Immature natural killer cell (primary cell): ENCODE measurements at regions not wholly inside any gene's neighbourhood (a gene's known extent, or its start where the extent isn't known, plus 50 kb on each side); places are given as distances from the start of the nearest gene placed in this dataset.
"Not testable (repeated sequence)": the region's sequence is repeated elsewhere in the genome, so short reads cannot be mapped to it uniquely, and the experiment has no call there.

ENCODE experiments used
- DNase-seq, 3 donors: peaks; one replicate each; pipeline ENCODE4 v3.0.0; 2022; ENCODE audit warnings: mixed read lengths in 1 of 3
- H3K27ac Mint-ChIP-seq, 6 donors: one replicate each; pipeline ENCODE4 v1.8.0; 2020; ENCODE audit warnings: mixed read lengths in 6 of 6, mild to moderate bottlenecking in 5 of 6, inconsistent platforms in 4 of 6, moderate library complexity in 3 of 6
- H3K27me3 Mint-ChIP-seq, 3 donors: one replicate each; pipeline ENCODE4 v1.8.0; 2020 to 2021; ENCODE audit warnings: low read depth in 3 of 3, mild to moderate bottlenecking in 3 of 3, mixed read lengths in 3 of 3, moderate library complexity in 3 of 3, inconsistent platforms in 1 of 3
- H3K36me3 Mint-ChIP-seq, 3 donors: one replicate each; pipeline ENCODE4 v1.8.0; 2020; ENCODE audit warnings: mixed read lengths in 3 of 3, inconsistent platforms in 2 of 3, mild to moderate bottlenecking in 2 of 3
- H3K4me1 Mint-ChIP-seq, 2 donors: one replicate each; pipeline ENCODE4 v1.8.0; 2020; ENCODE audit warnings: inconsistent platforms in 2 of 2, mild to moderate bottlenecking in 2 of 2, mixed read lengths in 2 of 2, moderate library complexity in 1 of 2
- H3K4me3 Mint-ChIP-seq, 5 donors: one replicate each; pipeline ENCODE4 v1.8.0; 2020; ENCODE audit warnings: mild to moderate bottlenecking in 5 of 5, mixed read lengths in 5 of 5, inconsistent platforms in 3 of 5, moderate library complexity in 3 of 5
- H3K9me3 Mint-ChIP-seq, 6 donors: one replicate each; pipeline ENCODE4 v1.8.0; 2020; ENCODE audit warnings: mild to moderate bottlenecking in 6 of 6, mixed read lengths in 6 of 6, inconsistent platforms in 4 of 6, moderate library complexity in 3 of 6

GRCh38 chr9:13026956-13027355 is 252.1 kb downstream of the LURAP1L start:
- H3K4me1 Mint-ChIP-seq: no peaks in the 10 kb centered on the region
- peak overlapping the region in 1 of 6 donors; percentile 24 for H3K27ac Mint-ChIP-seq
- no peak overlapping the region for H3K4me3 Mint-ChIP-seq
- no peak for DNase-seq
- peaks cover 11 to 47% (median 26%) of the 10 kb centered on the region in 6 donors for H3K9me3 Mint-ChIP-seq
- peaks cover 0 to 1% (median 0%) of the 10 kb centered on the region in 3 donors for H3K27me3 Mint-ChIP-seq
- no peaks in the 10 kb centered on the region for H3K36me3 Mint-ChIP-seq

- H3K4me3 Mint-ChIP-seq: no peak overlapping the region
- H3K27me3 Mint-ChIP-seq: peaks cover 0 to 1% (median 0%) of the 10 kb centered on the region in 3 donors
- DNase-seq: no peak
- no peaks in the 10 kb centered on the region for H3K4me1 Mint-ChIP-seq
- peaks cover 11 to 43% (median 21%) of the 10 kb centered on the region in 6 donors for H3K9me3 Mint-ChIP-seq
- H3K27ac Mint-ChIP-seq: no peak overlapping the region
- no peaks in the 10 kb centered on the region for H3K36me3 Mint-ChIP-seq
Observed at GRCh38 chr9:13027879-13028278, 251.6 kb downstream of the MPDZ start.

- Mint-ChIP-seq H3K27ac (no peak overlapping the region), H3K9me3 (peaks cover 9 to 47% (median 16%) of the 10 kb centered on the region in 6 donors), H3K36me3 (no peaks in the 10 kb centered on the region), H3K4me1 (no peaks in the 10 kb centered on the region), H3K4me3 (no peak overlapping the region), H3K27me3 (no peaks in the 10 kb centered on the region)
- DNase-seq: no peak
Observed at GRCh38 chr9:13032585-13032984, 246.9 kb downstream of the MPDZ start.

GRCh38 chr9:13033959-13034693 is 245.4 kb downstream of the MPDZ start:
- H3K4me3 Mint-ChIP-seq: no peak overlapping the region
- H3K9me3 Mint-ChIP-seq: peaks cover 7 to 47% (median 13%) of the 10 kb centered on the region in 6 donors
- no peak for DNase-seq
- no peaks in the 10 kb centered on the region for H3K36me3 Mint-ChIP-seq
- H3K27ac Mint-ChIP-seq: no peak overlapping the region
- H3K4me1 Mint-ChIP-seq: no peaks in the 10 kb centered on the region
- H3K27me3 Mint-ChIP-seq: no peaks in the 10 kb centered on the region

- Mint-ChIP-seq H3K4me3 (no peak overlapping the region), H3K27me3 (peaks cover 0 to 1% (median 0%) of the 10 kb centered on the region in 3 donors), H3K4me1 (no peaks in the 10 kb centered on the region), H3K9me3 (peaks cover 7 to 44% (median 12%) of the 10 kb centered on the region in 6 donors), H3K27ac (no peak overlapping the region), H3K36me3 (no peaks in the 10 kb centered on the region)
- no peak for DNase-seq
Observed at GRCh38 chr9:13034694-13035002, 244.8 kb downstream of the MPDZ start.

DNA sequence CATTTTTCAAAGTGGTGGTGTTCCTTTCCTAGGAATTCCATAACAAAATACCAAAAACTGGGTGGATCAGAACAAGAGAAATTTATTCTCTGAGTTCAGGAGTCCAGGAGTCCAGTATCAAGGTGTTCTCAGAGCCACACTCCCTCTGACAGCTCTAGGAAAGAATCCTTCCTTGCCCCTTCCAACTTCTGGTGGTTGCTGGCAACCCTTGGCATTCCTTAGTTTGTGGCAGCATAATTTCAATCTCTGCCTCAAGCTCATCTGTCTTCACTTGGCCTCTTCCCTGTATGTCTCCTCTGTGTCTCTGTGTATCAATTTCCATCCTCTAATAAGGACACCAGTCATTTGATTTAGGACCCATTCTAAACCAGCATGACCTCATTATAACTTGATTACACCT is 243.7 kb downstream of the MPDZ start:
- Mint-ChIP-seq H3K9me3 (peaks cover 7 to 36% (median 10%) of the 10 kb centered on the region in 6 donors), H3K27ac (no peak overlapping the region), H3K4me3 (no peak overlapping the region), H3K36me3 (no peaks in the 10 kb centered on the region), H3K27me3 (peaks cover 0 to 1% (median 0%) of the 10 kb centered on the region in 3 donors), H3K4me1 (no peaks in the 10 kb centered on the region)
- DNase-seq: no peak

- H3K27me3 Mint-ChIP-seq, H3K27ac Mint-ChIP-seq, DNase-seq, H3K4me1 Mint-ChIP-seq, H3K36me3 Mint-ChIP-seq, H3K4me3 Mint-ChIP-seq: not testable (repeated sequence)
- H3K9me3 Mint-ChIP-seq: peaks cover 5 to 29% (median 8%) of the 10 kb centered on the region in 6 donors
Observed at GRCh38 chr9:13037808-13038207, 241.7 kb downstream of the MPDZ start.

- Mint-ChIP-seq H3K27me3 (peaks cover 0 to 2% (median 0%) of the 10 kb centered on the region in 3 donors), H3K27ac (no peak overlapping the region), H3K9me3 (peaks cover 2 to 56% (median 22%) of the 10 kb centered on the region in 6 donors), H3K36me3 (peaks cover 0 to 7% (median 0%) of the 10 kb centered on the region in 3 donors), H3K4me1 (no peaks in the 10 kb centered on the region), H3K4me3 (no peak overlapping the region)
- no peak for DNase-seq
Observed at GRCh38 chr9:13047827-13048587, 231.5 kb downstream of the MPDZ start.

- DNase-seq: no peak
- H3K27ac Mint-ChIP-seq: no peak overlapping the region
- peaks cover 0 to 7% (median 0%) of the 10 kb centered on the region in 3 donors for H3K36me3 Mint-ChIP-seq
- peaks cover 0 to 2% (median 0%) of the 10 kb centered on the region in 3 donors for H3K27me3 Mint-ChIP-seq
- no peak overlapping the region for H3K4me3 Mint-ChIP-seq
- peaks cover 4 to 57% (median 20%) of the 10 kb centered on the region in 6 donors for H3K9me3 Mint-ChIP-seq
- H3K4me1 Mint-ChIP-seq: no peaks in the 10 kb centered on the region
Observed at GRCh38 chr9:13049223-13049622, 230.3 kb downstream of the MPDZ start.

- peaks cover 0 to 4% (median 0%) of the 10 kb centered on the region in 3 donors for H3K36me3 Mint-ChIP-seq
- H3K4me3 Mint-ChIP-seq: no peak overlapping the region
- H3K27me3 Mint-ChIP-seq: no peaks in the 10 kb centered on the region
- no peak overlapping the region for H3K27ac Mint-ChIP-seq
- H3K4me1 Mint-ChIP-seq: no peaks in the 10 kb centered on the region
- peaks cover 4 to 52% (median 17%) of the 10 kb centered on the region in 6 donors for H3K9me3 Mint-ChIP-seq
- no peak for DNase-seq
Observed at GRCh38 chr9:13053504-13053903, 226.0 kb downstream of the MPDZ start.

GRCh38 chr9:13054389-13054788 is 225.1 kb downstream of the MPDZ start:
- peaks cover 4 to 50% (median 19%) of the 10 kb centered on the region in 6 donors for H3K9me3 Mint-ChIP-seq
- H3K27ac Mint-ChIP-seq: no peak overlapping the region
- no peak for DNase-seq
- H3K27me3 Mint-ChIP-seq: no peaks in the 10 kb centered on the region
- H3K4me3 Mint-ChIP-seq: no peak overlapping the region
- no peaks in the 10 kb centered on the region for H3K4me1 Mint-ChIP-seq
- H3K36me3 Mint-ChIP-seq: peaks cover 0 to 4% (median 0%) of the 10 kb centered on the region in 3 donors
